IMR-90 (cell line): ENCODE measurements at regions not wholly inside any gene's neighbourhood (a gene's known extent, or its start where the extent isn't known, plus 50 kb on each side); places are given as distances from the start of the nearest gene placed in this dataset.

ENCODE experiments used
- ATAC-seq: fragments of 200-7000 bp; cut with Tn5 transposase; 2 replicates; pipeline ENCODE4 v1.9.1; 2020; ENCODE audit warnings: low read depth, mild to moderate bottlenecking, moderate library complexity
- BruUV-seq: library from RNA; stranded (reverse); fragments of 400-500 nt; replicated peaks from 2 replicates; lab custom pipeline; 2021; lab: Mats Ljungman, UMichigan
- CTCF ChIA-PET: fragments of 300-600 bp; formaldehyde crosslinking; extraction: SDS; loops from one replicate; lab custom pipeline; 2021; ENCODE audit warnings: antibody characterized with exemption; lab: Yijun Ruan, JAX
- POLR2A ChIA-PET: fragments of 300-600 bp; sonication (Branson Sonifier 250); formaldehyde crosslinking; loops from one replicate; lab custom pipeline; 2022; ENCODE audit warnings: antibody characterized with exemption; ENCODE audit not compliant: unreplicated experiment; lab: Charles Lee
- DNase-seq: peaks from one replicate; pipeline ENCODE4 v3.0.0; 2013
- H2AFZ ChIP-seq: replicated peaks from 2 replicates; pipeline ENCODE3; 2013; ENCODE audit warnings: low read length, mild to moderate bottlenecking; ENCODE audit not compliant: poor library complexity
- H2AK5ac ChIP-seq: 2 replicates; pipeline ENCODE4 v1.6.1; 2013; ENCODE audit warnings: low read depth, low read length, inconsistent platforms
- H2AK9ac ChIP-seq: replicated peaks from 2 replicates; pipeline ENCODE3; 2013; ENCODE audit warnings: mild to moderate bottlenecking, low read depth, low read length, moderate library complexity; ENCODE audit not compliant: poor library complexity
- H2BK120ac ChIP-seq: 2 replicates; pipeline ENCODE4 v1.6.1; 2013; ENCODE audit warnings: low read depth, low read length, inconsistent platforms
- H2BK15ac ChIP-seq: 3 replicates; pipeline ENCODE4 v1.6.1; 2013; ENCODE audit warnings: low read depth, low read length, inconsistent platforms
- H2BK20ac ChIP-seq: 2 replicates; pipeline ENCODE4 v1.6.1; 2013; ENCODE audit warnings: low read depth, mild to moderate bottlenecking, inconsistent platforms, low read length, moderate library complexity
- H2BK5ac ChIP-seq: 2 replicates; pipeline ENCODE4 v1.6.1; 2013; ENCODE audit warnings: mild to moderate bottlenecking, low read depth, low read length, inconsistent platforms; ENCODE audit not compliant: poor library complexity, severe bottlenecking
- H3K14ac ChIP-seq: replicated peaks from 2 replicates; pipeline ENCODE4 v1.6.1; 2013; ENCODE audit warnings: low read depth, low read length, inconsistent platforms
- H3K18ac ChIP-seq: 2 replicates; pipeline ENCODE4 v1.6.1; 2013; ENCODE audit warnings: low read depth, low read length, control low read depth
- H3K23ac ChIP-seq: 2 replicates; pipeline ENCODE4 v1.6.1; 2013; ENCODE audit warnings: low read depth, low read length, inconsistent platforms
- H3K27ac ChIP-seq: 2 replicates; pipeline ENCODE4 v1.5.1; 2013; ENCODE audit warnings: mild to moderate bottlenecking, control low read depth, low read length; ENCODE audit not compliant: insufficient read depth
- H3K27me3 ChIP-seq: 2 replicates; pipeline ENCODE4 v1.6.1; 2013; ENCODE audit warnings: low read length; ENCODE audit not compliant: control insufficient read depth, insufficient read depth
- H3K36me3 ChIP-seq: 2 replicates; pipeline ENCODE4 v1.6.1; 2013; ENCODE audit warnings: low read length, mixed read lengths; ENCODE audit not compliant: control insufficient read depth, insufficient read depth
- H3K4ac ChIP-seq: 2 replicates; pipeline ENCODE4 v1.6.1; 2013; ENCODE audit warnings: low read depth, low read length, inconsistent platforms
- H3K4me1 ChIP-seq: 2 replicates; pipeline ENCODE4 v1.6.1; 2013; ENCODE audit warnings: low read length, mixed read lengths; ENCODE audit not compliant: control insufficient read depth, insufficient read depth
- H3K4me2 ChIP-seq: 2 replicates; pipeline ENCODE4 v1.6.1; 2013; ENCODE audit warnings: low read depth, mild to moderate bottlenecking, control low read depth, low read length, moderate library complexity
- H3K4me3 ChIP-seq: 2 replicates; pipeline ENCODE4 v1.5.1; 2013; ENCODE audit warnings: low read depth, mild to moderate bottlenecking, control low read depth, low read length, moderate library complexity; ENCODE audit not compliant: insufficient read depth
- H3K56ac ChIP-seq: 2 replicates; pipeline ENCODE4 v1.6.1; 2013; ENCODE audit warnings: low read length, inconsistent platforms; ENCODE audit not compliant: insufficient read depth; ENCODE audit errors: extremely low read depth
- H3K79me1 ChIP-seq, 2 experiments: 2 replicates each; pipeline ENCODE4 v1.6.1; 2013; ENCODE audit warnings: low read length in 2 of 2, inconsistent platforms in 1 of 2, low read depth in 1 of 2
- H3K9ac ChIP-seq: 2 replicates; pipeline ENCODE4 v1.6.1; 2013; ENCODE audit warnings: low read depth, low read length, control low read depth
- H3K9me1 ChIP-seq: 2 replicates; pipeline ENCODE4 v1.6.1; 2013; ENCODE audit warnings: low read length, inconsistent platforms; ENCODE audit not compliant: insufficient read depth
- H3K9me3 ChIP-seq: 2 replicates; pipeline ENCODE4 v1.6.1; 2013; ENCODE audit warnings: low read length; ENCODE audit not compliant: control insufficient read depth, insufficient read depth
- H4K20me1 ChIP-seq: 2 replicates; pipeline ENCODE4 v1.6.1; 2013; ENCODE audit warnings: low read length, inconsistent platforms; ENCODE audit not compliant: insufficient read depth
- H4K5ac ChIP-seq: 2 replicates; pipeline ENCODE4 v1.6.1; 2013; ENCODE audit warnings: mild to moderate bottlenecking, low read depth, low read length, control low read depth
- H4K8ac ChIP-seq, 2 experiments: 2 replicates each; pipeline ENCODE4 v1.6.1; 2013; ENCODE audit warnings: low read depth in 2 of 2, low read length in 2 of 2, control low read depth in 1 of 2, inconsistent platforms in 1 of 2
- H4K91ac ChIP-seq: 2 replicates; pipeline ENCODE4 v1.6.1; 2013; ENCODE audit warnings: low read depth, low read length, inconsistent platforms; ENCODE audit not compliant: insufficient read depth
- BHLHE40 ChIP-seq: fragments of 150-350 bp; IDR thresholded peaks from 2 replicates; pipeline ENCODE4 v1.6.1; 2016; ENCODE audit warnings: mild to moderate bottlenecking, low read depth, low read length
- CEBPB ChIP-seq: IDR thresholded peaks from 2 replicates; pipeline ENCODE4 v1.6.1; 2012; ENCODE audit warnings: low read depth, low read length, improper control_type of control experiment
- MAFK ChIP-seq: IDR thresholded peaks from 2 replicates; pipeline ENCODE4 v1.6.1; 2012; ENCODE audit warnings: low read depth, low read length, improper control_type of control experiment
- MAZ ChIP-seq: IDR thresholded peaks from 2 replicates; pipeline ENCODE4 v1.6.1; 2012; ENCODE audit warnings: low read depth, mild to moderate bottlenecking, low read length, improper control_type of control experiment, moderate library complexity, borderline replicate concordance
- POLR2A ChIP-seq: IDR thresholded peaks from 2 replicates; pipeline ENCODE4 v1.6.1; 2012; ENCODE audit warnings: mild to moderate bottlenecking, low read depth, low read length
- RCOR1 ChIP-seq: IDR thresholded peaks from 2 replicates; pipeline ENCODE4 v1.6.1; 2012; ENCODE audit warnings: mild to moderate bottlenecking, low read length, improper control_type of control experiment; ENCODE audit not compliant: insufficient replicate concordance
- RFX5 ChIP-seq: IDR thresholded peaks from 2 replicates; pipeline ENCODE4 v1.8.0; 2012; ENCODE audit warnings: low read depth, mild to moderate bottlenecking, low read length, moderate library complexity
- WGBS, 2 experiments: methylation state at CpG; one replicate each; pipeline versions ENCODE4 v1.1.5 to v1.1.7; 2013; ENCODE audit warnings: missing lambda C conversion rate in 2 of 2; ENCODE audit not compliant: insufficient read length in 1 of 2; ENCODE audit errors: extremely low coverage in 2 of 2; 5-methylcytosine and 5-hydroxymethylcytosine counted together
- dilution Hi-C: fragments of 300-500 bp; cut with HindIII; formaldehyde crosslinking; loops from one replicate; pipeline ENCODE4 v1.14.3; 2018; ENCODE audit warnings: low sequenced_read_pairs; ENCODE audit not compliant: unreplicated experiment
- in situ Hi-C: fragments of 300-500 bp; cut with MboI; formaldehyde crosslinking; loops from 3 replicates; pipeline ENCODE4 v1.14.3; 2019; ENCODE audit warnings: low sequenced_read_pairs, inconsistent platforms, mixed read lengths
- intact Hi-C: fragments of 100-400 bp; cut with micrococcal nuclease; formaldehyde crosslinking; loops from 2 replicates; pipeline ENCODE4 v1.10.0; 2022
- TF ChIP-seq, protein P1 (sequence below): fragments of 150-350 bp; IDR thresholded peaks from 2 replicates; pipeline ENCODE4 v1.6.1; 2017; ENCODE audit warnings: mild to moderate bottlenecking, antibody characterized with exemption, low read length, low read depth

DNA sequence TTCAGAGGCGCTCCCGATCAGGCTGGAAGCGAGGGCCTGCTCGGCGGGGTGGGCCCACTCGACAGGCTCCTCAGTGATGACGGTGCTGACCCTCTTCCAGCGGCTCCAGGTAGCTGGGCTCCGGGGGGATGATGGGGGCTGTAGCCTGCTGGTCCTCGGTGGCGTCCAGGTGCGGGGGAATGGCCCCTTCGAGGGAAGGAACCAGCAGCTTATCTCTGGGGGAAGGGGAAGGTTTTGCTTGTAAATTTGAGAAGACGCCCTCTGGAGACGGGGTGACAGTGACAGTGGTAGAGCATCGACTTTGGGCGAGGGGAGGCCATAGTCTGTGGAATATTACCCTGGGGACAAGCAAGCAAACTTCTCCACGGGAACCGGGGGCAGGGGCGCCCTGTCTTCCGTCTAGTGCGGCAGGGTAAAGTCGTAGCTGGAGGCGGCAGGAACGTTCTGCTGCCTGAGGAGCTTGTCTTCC is 891.9 kb upstream of the LRRTM1 start:
- CTCF ChIA-PET, result no interaction called here
- H4K20me1 ChIP-seq, result no peaks in the 10 kb centered on the region
- no peak overlapping the region for H3K4me3 ChIP-seq
- H2AK9ac ChIP-seq, result no peak overlapping the region
- 61% methylated on average over 3 of the region's 25 CpGs; no CpG with 5 or more reads in 1 of the 2 experiments for WGBS, 2 experiments
- H3K36me3 ChIP-seq, result no peaks in the 10 kb centered on the region
- H3K4me2 ChIP-seq, result no peak overlapping the region
- H3K4me1 ChIP-seq, result no peaks in the 10 kb centered on the region
- no peak overlapping the region for H4K8ac ChIP-seq
- no peaks in the 10 kb centered on the region for H3K79me1 ChIP-seq
- H2AK5ac ChIP-seq, result no peak overlapping the region
- no peak overlapping the region for H2AFZ ChIP-seq
- POLR2A ChIA-PET, result no interaction called here
- peaks cover 31% of the 10 kb centered on the region for H3K9me3 ChIP-seq
- no peak overlapping the region for H4K91ac ChIP-seq
- H2BK20ac ChIP-seq, result no peak overlapping the region
- H3K9me1 ChIP-seq, result no peaks in the 10 kb centered on the region
- intact Hi-C loops (no loop called here), dilution Hi-C loops (no loop called here), in situ Hi-C loops (no loop called here)
- no peak overlapping the region for H3K56ac ChIP-seq
- no peak overlapping the region for H2BK5ac ChIP-seq
- H3K27me3 ChIP-seq, result no peaks in the 10 kb centered on the region
- TF ChIP-seq MAFK (no peak), CEBPB (no peak), POLR2A (no peak), RFX5 (no peak), MAZ (no peak), RCOR1 (no peak), BHLHE40 (no peak)
- TF ChIP-seq, protein P1, sequence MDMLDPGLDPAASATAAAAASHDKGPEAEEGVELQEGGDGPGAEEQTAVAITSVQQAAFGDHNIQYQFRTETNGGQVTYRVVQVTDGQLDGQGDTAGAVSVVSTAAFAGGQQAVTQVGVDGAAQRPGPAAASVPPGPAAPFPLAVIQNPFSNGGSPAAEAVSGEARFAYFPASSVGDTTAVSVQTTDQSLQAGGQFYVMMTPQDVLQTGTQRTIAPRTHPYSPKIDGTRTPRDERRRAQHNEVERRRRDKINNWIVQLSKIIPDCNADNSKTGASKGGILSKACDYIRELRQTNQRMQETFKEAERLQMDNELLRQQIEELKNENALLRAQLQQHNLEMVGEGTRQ, result no peak
- H3K18ac ChIP-seq, result no peak overlapping the region
- no peak overlapping the region for H3K9ac ChIP-seq
- H2BK15ac ChIP-seq, result no peak overlapping the region
- no peak overlapping the region for H2BK120ac ChIP-seq
- H3K23ac ChIP-seq, result no peak overlapping the region
- ATAC-seq, result no peak
- no peak for DNase-seq
- H3K4ac ChIP-seq, result no peak overlapping the region
- no peak overlapping the region for H3K27ac ChIP-seq
- H3K14ac ChIP-seq, result no peak overlapping the region
- BruUV-seq, result no TSS peak
- H4K5ac ChIP-seq, result no peak overlapping the region
